ENCODE measurements at regions not wholly inside any gene's neighbourhood (a gene's known extent, or its start where the extent isn't known, plus 50 kb on each side); places are given as distances from the start of the nearest gene placed in this dataset.

DNA sequence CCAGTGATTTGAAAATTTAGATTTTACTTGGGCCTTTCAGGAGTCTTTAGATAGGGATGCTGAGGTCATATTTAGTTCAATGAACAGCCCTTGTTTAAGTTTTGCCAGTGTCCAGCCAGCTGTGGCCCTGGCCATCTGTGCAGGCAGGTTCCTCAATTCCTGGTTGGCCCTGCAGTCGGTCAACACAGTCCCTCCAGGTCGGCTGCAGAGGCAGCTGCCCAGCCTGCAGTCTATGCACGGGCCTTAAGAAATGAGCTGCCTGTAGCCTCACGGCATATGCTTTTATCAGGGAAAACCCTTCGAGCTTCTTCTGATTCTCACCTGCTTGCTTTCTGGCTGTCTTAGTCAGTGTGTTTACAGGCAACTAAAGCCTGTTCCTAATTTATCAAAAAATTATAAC is 199.2 kb upstream of the TPM1 start:
- TF ChIP-seq CTCF (IDR thresholded peaks at IDR 0.05; ENCODE audit: low read depth, low read length) = no peak
- no peak for TF ChIP-seq EZH2phosphoT487 (IDR thresholded peaks at IDR 0.05; ENCODE audit: low read depth)

Measured in OCI-LY3 (cell line).